H1 (cell line): ENCODE measurements at regions not wholly inside any gene's neighbourhood (a gene's known extent, or its start where the extent isn't known, plus 50 kb on each side); places are given as distances from the start of the nearest gene placed in this dataset.

Experiments
- CEBPB ChIP-seq: IDR thresholded peaks from 2 replicates; pipeline ENCODE4 v1.6.1; 2012; ENCODE audit warnings: low read depth, low read length
- KDM5A ChIP-seq: fragments of 200-600 bp; IDR thresholded peaks from 2 replicates; pipeline ENCODE4 v1.7.1; 2012; ENCODE audit warnings: mild to moderate bottlenecking, low read length, inconsistent platforms, mixed read lengths
- SIX5 ChIP-seq: IDR thresholded peaks from 2 replicates; pipeline ENCODE4 v1.6.1; 2011; ENCODE audit warnings: mild to moderate bottlenecking, low read depth, low read length
- SUZ12 ChIP-seq: fragments of 200-600 bp; sonication (generic); IDR thresholded peaks from 2 replicates; pipeline ENCODE4 v1.6.1; 2012; ENCODE audit warnings: mild to moderate bottlenecking, inconsistent platforms, low read length, moderate library complexity, mixed read lengths
- TAF7 ChIP-seq: optimal IDR thresholded peaks from 2 replicates; pipeline ENCODE3; 2011; ENCODE audit warnings: low read depth, mild to moderate bottlenecking, inconsistent platforms, low read length, moderate library complexity, borderline replicate concordance

GRCh38 chr10:31190488-31190887 lies 128.5 kb upstream of the ZEB1 start (continued):
- no peak for TF ChIP-seq SIX5
- TF ChIP-seq SUZ12, result no peak
- no peak for TF ChIP-seq TAF7
- no peak for TF ChIP-seq CEBPB
- TF ChIP-seq KDM5A, result no peak
- TF ChIP-seq, all 59 proteins: peak for 0
